ENCODE measurements at regions not wholly inside any gene's neighbourhood (a gene's known extent, or its start where the extent isn't known, plus 50 kb on each side); places are given as distances from the start of the nearest gene placed in this dataset.

DNA sequence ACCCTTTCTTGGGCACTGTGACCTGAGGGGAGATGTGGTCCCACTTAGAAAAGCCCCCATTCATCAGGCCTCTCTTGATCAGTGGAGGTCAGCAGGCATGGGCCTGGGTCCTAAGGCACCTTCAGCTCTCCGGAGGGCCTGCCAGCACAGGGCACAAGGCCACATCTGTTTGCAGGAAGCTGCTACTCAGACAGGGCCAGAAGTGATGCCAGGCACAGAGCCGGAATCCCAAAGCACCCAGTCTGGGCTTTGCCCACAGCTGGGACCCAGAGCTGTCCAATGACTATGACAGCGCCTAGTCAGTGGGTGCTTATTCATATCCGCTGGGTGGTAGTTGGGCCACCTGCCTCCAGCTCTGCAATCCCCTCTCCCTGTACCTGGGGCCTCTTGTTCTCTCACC is 63.2 kb upstream of the ELN start:
- DNase-seq = no peak

DNA sequence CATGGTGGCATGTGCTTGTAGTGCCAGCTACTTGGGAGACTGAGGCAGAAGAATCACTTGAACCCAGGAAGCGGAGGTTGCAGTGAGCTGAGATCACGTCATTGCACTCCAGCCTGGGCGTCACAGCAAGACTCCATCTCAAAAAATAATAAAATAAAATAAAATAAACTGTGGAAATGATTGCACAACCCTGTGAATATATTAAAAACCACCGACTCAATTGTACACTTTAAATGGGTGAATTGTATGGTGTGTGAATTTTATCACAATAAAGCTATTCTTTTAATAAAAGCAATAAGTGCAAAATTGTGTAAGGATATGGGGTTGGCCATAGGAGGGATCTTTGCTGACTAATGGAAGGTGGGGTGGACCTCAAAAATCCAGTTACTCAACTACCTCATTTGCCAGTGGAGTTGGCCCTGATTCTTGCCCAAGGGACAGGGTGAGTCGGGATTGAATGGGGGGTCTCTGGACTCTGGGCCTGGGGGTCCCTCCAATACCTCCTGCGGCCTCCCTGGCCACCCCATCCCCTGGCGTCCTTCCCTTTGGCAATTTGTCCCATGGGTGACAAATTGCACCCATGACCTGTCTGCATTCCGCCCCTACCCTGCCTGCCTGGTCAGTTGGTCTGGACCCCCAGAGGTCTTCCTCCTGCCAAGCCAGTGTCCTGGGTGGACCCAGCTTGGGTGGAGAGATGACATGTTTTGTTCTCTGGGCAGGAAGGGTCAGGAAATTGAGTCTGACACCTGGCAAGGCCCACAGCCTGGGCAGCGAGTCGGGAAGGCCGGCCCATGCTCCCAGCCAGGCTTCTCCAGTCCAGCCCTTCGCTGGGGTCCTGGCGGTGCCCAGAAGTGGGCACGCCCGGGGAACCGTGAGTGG is 61.7 kb upstream of the ELN start:
- peak; percentile 1 for DNase-seq

DNA sequence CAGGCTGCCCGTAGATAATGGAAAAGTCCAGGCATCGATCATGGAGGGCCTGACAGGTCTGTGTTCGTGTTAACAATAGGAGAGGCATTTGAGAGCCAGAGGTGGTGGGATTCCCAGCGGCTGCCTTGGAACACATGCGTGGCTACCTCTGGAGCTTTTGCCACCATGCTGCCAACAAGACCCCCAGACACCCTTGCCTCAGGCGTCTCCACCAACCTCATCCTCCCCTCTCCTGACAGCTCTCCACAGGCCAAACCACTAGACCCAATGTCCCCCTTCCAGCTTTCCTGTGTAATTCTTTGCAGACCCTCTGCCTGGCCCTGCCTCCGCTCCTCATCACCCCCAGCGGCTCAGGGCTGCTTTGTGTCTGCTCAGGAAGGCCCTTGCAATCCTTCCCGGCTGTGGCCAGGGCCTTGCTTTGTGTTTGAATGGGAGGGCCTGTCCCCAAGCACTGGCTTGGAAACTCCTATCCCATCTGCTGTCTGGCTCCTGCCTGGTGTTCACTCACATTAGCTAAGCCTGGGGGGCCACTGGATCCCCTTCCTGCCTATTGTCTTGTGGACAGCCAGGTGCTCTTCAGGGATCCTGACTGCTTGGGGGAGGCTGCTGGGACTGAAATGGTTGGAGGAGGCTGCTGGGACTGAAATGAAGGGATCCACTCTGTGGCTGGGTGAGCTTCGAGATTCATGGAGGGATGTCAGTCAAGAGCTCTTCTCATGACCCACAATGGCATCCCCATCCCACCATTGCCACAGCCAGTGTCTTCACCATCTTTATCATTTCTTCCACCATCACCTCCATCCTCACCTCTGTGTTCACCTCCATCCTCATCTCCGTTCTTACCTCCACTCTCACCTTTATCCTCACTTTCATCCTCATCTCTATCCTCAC is 60.8 kb upstream of the ELN start:
- no peak for DNase-seq

DNA sequence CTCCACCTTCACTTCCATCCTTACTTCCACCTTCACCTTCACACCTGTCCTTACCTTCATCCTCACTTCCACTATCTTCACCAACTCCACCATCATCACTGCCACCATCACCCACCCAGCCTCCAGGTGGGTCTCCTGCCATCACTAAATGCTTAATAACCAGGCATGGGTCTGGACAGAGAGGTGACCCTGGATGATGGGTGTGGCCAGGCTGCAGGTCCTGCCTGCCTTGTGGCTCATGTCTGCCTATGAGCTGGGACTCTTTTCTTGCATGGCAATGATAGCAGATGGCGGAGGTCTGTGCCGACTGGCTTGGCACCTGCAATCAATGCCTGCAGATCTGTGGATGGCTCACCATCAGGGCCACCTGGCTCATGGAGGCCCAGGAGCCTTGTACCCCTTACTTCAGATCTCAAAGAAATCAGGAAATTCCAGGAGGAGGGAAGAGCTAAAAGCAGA is 60.1 kb upstream of the ELN start:
- peak; percentile 1 for DNase-seq

DNA sequence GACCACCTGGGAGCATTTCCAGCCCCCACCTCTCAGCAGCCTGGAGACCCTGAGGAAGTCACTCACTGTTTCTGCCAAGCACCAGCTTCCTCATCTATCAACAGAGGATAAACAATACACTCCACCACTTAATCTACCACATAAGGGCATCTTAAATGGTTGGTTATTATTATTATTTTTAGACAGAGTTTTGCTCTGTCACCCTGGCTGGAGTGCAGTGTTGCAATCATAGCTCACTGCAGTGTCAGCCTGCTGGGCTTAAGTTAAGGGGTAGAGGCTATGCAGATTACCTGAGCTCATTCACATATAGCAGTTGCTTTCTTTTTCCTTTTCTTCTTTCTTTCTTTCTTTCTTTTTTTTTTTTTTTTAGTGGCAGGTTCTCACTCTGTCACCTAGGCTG is 59.5 kb upstream of the ELN start:
- peak; percentile 0 for DNase-seq

DNA sequence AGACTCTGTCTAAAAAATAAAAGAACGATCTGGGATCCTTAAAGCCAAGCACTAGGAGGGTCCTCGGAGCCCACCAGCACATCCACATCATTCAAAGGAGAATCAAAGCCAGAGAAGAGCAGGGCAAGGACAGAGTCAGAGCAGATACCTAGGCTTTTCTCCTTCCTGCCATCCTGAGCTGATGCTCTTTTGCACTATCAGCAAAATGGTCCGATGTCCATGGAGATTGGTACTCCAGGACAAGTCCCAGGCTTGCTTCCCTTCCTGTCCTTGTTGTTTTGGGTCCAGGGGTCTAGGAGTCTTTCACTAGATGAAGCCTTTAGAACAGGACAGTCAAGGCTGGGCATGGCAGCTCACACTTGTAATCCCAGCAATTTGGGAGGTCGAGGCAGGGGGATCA is 58.0 kb upstream of the ELN start:
- no peak for DNase-seq

DNA sequence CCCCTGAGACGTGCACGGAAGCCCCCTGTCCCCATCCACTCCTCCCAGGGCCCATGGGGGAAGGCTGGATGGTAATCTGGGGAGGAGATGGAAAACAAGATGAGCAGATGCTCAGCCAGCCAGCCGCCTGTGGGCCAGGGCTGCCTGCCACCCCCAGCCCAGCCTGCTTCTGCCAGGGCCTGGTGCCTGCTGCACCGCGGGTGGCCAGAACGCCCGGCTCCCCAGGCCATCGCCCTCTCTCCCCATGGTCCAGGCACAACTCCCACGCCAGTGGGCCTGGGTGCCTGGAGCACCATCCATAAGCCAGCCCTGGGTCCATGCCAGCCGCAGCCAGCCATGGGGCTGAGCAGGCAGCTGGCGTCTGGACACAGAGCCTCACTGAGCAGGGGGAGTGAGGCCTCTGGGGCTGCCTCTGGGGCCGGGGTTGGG is 57.2 kb upstream of the ELN start:
- no peak for DNase-seq

DNA sequence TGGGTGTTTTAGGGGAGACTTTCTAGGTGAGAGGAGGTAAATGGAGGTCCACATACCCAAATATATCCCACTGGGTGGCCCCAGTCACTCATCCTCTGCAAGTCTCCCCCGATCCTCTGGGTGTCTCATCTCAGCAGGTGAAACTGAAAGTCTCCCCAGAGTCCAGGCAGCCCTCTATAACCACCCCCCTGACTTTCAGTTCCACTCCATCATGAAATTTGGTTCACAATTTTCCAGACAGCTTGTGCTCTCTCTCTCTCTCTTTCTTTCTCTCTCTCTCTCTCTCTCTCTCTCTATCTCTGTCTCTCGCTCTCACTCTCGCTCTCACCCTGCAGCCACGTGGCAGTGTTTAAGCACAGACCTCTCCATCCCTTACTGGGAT is 56.7 kb upstream of the ELN start:
- DNase-seq = peak; percentile 17

DNA sequence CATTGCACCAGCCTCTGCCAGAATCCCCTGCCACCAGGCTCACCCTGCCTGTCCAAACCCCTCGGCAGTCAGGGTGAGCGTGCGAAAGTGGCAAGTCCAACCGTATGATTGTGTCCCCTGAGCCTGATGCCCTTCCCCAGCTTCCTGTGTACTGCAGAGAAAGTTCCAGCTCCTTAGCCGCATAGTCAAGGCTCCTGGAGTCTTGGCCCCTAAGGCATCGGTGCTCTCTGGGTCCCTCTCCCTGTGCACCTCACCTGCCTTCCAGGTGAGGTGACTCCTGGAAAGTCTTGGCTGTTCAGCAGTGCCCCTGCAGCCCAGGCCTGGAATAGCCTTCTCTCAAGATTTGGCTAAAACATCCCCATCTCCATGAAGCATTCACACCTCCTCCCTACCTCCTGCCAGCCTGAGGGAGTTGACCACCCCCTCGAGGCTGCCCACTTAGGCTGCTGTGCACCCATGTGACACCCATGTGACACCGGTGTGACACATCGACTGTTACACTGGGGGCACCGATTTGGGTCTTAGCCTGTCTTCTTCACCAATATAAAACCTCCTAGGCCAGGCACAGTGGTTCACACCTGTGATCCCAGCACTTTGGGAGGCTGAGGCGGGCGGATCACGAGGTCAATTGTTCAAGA is 56.1 kb upstream of the ELN start:
- no peak for DNase-seq

DNA sequence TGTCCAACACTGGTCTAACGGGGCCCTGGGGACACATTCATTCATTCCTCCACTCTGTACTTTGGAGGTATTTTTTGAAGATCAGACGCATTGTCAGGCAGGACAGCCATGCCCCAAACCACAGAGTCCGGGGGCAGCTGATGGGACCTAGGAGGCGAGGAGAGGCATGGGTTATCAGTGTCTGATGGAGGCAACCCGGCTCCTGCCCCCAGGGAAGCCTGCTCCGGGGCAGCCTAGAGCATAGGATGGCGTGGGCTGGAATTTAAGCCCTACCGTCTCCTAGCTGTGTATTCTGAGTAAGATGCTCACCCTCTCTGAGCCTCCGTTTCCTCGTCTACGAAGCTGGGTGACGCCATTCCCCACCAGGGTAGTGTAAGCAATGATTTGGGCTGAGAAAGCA is 55.4 kb upstream of the ELN start:
- no peak for DNase-seq

DNA sequence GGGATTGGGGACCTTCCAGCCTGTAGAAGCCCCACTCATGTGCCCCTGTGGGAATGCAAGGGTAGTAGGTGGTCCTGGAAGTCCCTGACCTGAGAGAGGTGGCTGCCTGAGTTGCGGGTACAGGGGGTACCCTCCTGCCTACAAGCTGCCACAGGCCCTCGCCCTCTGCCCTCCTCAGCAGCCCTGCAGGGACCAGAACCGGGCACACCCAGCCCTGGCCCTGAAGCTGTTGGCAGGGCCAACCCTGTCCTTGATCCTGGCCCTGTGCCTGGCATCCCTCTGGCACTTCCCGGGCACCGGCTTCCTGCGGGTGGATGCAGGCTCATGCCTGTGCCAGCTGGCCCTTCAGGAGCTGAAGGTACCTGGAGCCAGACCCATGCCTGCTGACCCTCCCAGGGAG is 54.9 kb upstream of the ELN start:
- no peak for DNase-seq

DNA sequence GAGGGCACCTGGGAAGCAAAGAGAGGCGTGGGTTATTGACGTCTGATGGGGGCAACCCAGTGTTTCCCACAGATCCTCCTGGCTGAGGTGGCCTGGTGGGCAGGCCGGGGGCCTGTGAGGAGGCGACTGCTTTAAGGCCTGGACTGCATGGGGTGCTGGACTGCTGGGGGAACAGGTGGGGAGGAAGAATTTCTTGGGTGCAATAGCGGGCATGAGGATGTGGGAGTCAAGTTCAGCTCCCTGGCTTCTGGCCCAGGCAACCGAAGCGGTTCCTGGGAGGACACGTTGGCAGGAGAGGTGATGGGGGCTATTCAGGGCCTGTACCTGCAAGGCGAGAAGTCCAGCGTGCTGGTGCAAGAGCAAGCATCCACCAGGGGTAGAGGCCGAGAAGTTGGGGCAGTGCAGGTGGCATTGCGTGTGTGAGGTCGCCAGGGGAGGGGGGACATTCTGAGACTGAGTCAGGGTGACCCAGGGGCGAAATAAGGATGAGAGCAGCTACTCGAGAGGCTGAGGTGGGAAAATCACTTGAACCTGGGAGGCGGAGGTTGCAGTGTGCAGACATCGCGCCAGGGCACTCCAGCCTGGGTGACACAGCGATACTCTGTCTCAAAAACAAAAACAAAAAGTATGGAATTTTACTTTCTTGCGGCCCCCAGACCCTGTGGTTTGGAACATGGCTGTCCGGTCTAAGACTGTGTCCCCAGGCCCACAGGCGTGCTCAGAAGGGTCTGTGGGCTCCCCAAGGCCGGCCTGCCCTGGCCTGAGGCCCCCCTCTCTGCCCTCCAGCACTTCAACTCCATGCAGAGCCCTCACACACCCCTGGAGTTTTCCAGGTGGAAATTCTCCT is 53.6 kb upstream of the ELN start:
- DNase-seq = no peak

DNA sequence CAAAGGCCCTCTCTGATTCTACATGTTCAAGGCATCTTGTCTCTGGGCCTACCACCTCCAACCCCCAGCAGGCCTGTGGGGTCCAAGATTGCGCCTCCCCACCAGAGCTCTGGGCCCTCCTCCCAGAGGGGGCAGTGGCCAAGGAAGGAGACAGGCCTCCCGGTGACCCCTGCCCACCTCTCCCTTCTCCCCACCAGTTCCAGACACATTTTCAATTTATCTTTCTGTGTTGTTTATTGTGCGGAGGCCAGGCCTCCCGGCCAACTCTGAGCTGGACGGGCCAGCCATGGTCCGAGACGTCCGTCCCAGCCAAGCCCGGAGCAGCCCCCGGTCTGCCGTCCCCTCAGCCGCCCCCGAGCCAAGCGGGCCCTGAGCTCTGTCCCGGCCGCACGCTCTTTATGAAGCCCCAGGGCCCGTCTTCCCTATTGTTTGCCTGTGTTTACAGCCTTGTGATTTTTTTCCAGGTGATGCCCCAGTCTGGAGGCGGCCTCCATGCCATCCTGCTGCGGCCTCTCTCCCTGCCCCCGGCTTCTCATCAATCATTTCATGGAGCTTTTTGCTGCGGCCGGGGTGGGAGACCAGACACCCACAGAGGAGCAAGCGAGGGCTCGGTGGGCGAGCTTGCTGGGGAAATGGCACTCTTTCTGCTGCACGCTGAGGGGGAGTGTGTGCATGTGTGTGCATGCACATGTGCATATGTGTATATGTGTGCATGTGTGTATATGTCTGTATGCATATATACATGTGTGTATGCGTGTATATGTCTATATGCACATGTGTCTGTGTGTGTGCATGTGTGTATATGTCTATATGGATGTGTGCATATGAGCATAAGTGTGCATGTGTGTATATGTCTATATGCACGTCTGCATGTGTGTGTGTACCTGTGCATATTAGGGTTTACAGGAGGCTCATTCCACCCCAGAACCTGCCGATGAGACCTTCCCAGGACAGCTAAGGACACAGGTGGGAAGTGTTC is 52.7 kb upstream of the ELN start:
- no peak for DNase-seq

DNA sequence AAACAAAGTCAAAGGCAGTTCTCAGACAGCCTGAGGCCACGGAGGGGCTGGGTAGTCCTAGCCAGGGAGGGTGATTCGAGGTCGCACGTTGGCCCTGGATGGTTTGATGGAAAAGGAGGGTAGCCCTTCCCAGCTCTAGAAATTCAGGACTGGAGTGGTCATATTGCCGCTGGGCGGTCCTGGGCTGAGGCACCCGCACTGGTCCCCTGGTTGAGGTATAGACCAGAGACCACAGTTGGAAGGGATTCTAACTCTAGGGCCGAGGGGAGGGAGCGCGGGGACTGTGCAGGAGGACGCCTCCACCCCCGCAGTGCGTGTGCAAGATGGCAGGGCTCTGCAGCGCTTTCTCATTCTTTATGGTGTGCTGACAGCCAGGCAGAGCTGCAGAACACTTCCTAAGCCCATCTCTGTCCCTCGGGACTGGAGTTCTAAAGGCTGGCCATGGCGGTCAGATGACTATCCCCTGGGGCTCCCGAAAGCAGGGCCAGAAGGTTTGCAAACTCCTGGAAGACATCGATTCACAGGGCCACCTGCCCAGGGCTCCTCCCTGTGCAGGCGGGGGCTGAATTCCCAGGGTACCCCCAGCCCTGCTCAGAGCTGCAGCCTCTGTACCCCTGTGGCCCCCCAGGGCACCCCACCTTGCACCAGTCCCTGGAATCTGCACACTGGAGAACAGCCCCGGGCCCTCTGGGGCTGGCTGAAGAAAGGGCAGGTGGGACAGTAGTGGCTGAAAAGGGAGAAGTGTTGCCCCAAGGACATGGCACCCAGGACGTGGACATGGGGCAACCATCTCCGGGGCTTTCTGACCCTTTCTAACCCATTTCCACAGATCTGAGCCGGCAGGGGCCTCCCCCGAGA is 51.0 kb upstream of the ELN start:
- DNase-seq = no peak

DNA sequence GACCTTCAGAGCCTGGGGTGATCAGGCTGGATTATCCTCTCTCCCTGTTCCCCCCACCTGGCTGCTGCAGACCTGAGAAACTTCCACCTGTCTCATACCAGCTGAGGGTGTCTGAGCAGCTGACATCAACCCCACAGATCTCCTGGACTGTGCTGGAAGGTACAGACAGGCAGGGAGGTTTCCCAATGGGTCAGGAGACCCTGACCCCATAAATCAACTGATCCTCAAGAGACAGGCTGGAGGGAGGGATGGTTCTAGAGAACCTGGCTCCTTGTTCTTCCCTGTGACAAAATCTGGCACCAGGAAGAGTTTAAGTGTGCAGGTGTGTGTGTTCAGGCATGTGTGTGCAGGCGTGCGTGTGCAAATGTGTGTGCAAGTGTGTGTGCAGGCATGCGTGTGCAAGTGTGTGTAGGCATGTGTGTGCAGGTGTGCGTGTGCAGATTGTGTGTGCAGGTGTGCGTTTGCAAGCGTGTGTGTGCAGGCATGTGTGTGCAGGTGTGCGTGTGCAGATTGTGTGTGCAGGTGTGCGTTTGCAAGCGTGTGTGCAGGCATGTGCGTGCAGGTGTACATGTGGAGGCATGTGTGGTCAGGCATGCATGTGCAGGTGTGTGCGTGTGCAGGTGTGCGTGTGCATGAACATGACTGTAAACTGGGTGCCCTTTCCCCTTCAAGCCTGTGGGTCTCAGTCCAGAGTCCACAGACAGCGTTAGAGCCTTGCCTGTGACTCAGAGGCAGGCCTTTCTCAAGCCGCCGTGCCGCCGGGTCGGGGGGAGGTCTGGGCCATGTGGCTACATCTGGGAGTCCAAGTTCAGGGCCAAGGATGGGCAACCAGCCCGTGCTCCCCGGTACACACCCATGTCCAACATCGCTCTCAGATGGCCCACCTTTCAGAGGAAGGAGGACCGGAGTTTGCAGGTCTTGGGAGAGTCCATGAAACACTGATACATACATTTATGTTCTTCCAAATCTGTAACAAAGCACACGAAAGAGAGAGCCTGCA is 50.1 kb upstream of the ELN start:
- DNase-seq = no peak
